ENCODE measurements at regions not wholly inside any gene's neighbourhood (a gene's known extent, or its start where the extent isn't known, plus 50 kb on each side); places are given as distances from the start of the nearest gene placed in this dataset.

DNA sequence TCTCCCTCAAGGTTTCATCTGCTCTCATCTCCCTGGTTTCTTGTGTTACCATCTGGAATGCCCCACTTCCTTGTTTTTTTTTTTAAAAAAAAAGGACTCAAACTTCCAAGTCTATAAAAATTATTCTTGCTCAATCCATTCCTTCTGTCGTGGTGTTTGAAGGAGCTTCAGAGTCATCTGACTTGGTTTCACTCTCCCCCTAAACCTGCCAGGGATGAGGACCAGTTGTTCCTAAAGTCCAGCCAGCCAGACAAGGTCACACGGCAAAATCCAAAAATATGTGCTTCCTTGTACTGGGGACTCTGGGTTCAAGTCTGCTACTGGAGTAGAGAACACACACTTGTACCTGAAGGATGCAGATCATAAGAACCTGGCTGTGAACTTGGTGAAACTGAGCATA, 84.5 kb upstream of the GPM6B start:
- TF ChIP-seq, protein P1, sequence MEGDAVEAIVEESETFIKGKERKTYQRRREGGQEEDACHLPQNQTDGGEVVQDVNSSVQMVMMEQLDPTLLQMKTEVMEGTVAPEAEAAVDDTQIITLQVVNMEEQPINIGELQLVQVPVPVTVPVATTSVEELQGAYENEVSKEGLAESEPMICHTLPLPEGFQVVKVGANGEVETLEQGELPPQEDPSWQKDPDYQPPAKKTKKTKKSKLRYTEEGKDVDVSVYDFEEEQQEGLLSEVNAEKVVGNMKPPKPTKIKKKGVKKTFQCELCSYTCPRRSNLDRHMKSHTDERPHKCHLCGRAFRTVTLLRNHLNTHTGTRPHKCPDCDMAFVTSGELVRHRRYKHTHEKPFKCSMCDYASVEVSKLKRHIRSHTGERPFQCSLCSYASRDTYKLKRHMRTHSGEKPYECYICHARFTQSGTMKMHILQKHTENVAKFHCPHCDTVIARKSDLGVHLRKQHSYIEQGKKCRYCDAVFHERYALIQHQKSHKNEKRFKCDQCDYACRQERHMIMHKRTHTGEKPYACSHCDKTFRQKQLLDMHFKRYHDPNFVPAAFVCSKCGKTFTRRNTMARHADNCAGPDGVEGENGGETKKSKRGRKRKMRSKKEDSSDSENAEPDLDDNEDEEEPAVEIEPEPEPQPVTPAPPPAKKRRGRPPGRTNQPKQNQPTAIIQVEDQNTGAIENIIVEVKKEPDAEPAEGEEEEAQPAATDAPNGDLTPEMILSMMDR (conservative IDR thresholded peaks at IDR 0.05; ENCODE audit: low read depth, low read length): no peak
- no peak for TF ChIP-seq EZH2 (IDR thresholded peaks at IDR 0.05; ENCODE audit: borderline replicate concordance, low read depth, low read length, poor library complexity, severe bottlenecking)
